ENCODE measurements at regions not wholly inside any gene's neighbourhood (a gene's known extent, or its start where the extent isn't known, plus 50 kb on each side); places are given as distances from the start of the nearest gene placed in this dataset.

- no peak overlapping the region for H3K4me2 ChIP-seq (ENCODE audit: low read depth, low read length)
- H3K79me2 ChIP-seq (ENCODE audit: insufficient read depth, low read length) = no peaks in the 10 kb centered on the region
- no peak overlapping the region for H3K4me3 ChIP-seq (replicated peaks in 1 of 3; ENCODE audit: insufficient read depth in 1 of 3, low read depth in 2 of 3, low read length in 3 of 3)
- H4K20me1 ChIP-seq (ENCODE audit: insufficient read depth, low read length) = no peaks in the 10 kb centered on the region
- BruUV-seq (replicated peaks) = no TSS peak
- H3K36me3 ChIP-seq (replicated peaks in 1 of 2; ENCODE audit: control insufficient read depth in 1 of 2, insufficient read depth in 2 of 2, low read length in 2 of 2) = no peaks in the 10 kb centered on the region
- FAIRE-seq (no peak), ATAC-seq (no peak), DNase-seq (ENCODE audit: low spot score) (no peak)
- H3K27me3 ChIP-seq (ENCODE audit: control insufficient read depth in 1 of 2, insufficient read depth in 2 of 2, low read length in 2 of 2) = no peaks in the 10 kb centered on the region
- intact Hi-C loops (cut with micrococcal nuclease; ENCODE audit: unreplicated experiment) = no loop called here
- in situ Hi-C loops (cut with HindIII; ENCODE audit: extremely low pct_ligation_motif_present, low pct_unique_long_range_greater_than_20kb) = no loop called here
- ChIA-PET CTCF (ENCODE audit: low intra/inter-chr PET ratio, low total read pairs) (no interaction called here), POLR2A (no interaction called here)
- H3K4me1 ChIP-seq (ENCODE audit: insufficient read depth, low read length) = no peaks in the 10 kb centered on the region
- H2AFZ ChIP-seq (ENCODE audit: low read length) = no peak overlapping the region
- TF ChIP-seq CBFB (CRISPR knock-in tag; IDR thresholded peaks at IDR 0.05) (no peak), MBD4 (IDR thresholded peaks at IDR 0.05; ENCODE audit: borderline replicate concordance, low read length) (no peak), ZIK1 (CRISPR knock-in tag; IDR thresholded peaks at IDR 0.05; ENCODE audit: borderline replicate concordance, low read depth) (no peak), AGO1 (IDR thresholded peaks at IDR 0.05; ENCODE audit: low read depth, low read length, poor library complexity, severe bottlenecking) (no peak), SSRP1 (CRISPR knock-in tag; IDR thresholded peaks at IDR 0.05) (no peak), BRF2 (CRISPR knock-in tag; IDR thresholded peaks at IDR 0.05) (no peak), CHCHD3 (CRISPR knock-in tag; IDR thresholded peaks at IDR 0.05) (no peak), ZNF570 (CRISPR knock-in tag; IDR thresholded peaks at IDR 0.05; ENCODE audit: borderline replicate concordance) (no peak)
- WGBS (ENCODE audit: low lambda C conversion rate) = 10% methylated on average over 10 of the region's 10 CpGs
- no peak overlapping the region for H3K27ac ChIP-seq (ENCODE audit: extremely low read length, insufficient read depth, low read length)
- H3K9ac ChIP-seq (ENCODE audit: insufficient read depth, low read depth, low read length) = no peak overlapping the region
- peaks cover 87% of the 10 kb centered on the region for H3K9me3 ChIP-seq (ENCODE audit: low read length)
These were observed 759.3 kb downstream of the BCL11B start for GRCh38 chr14:98512501-98513251.

Measured in HepG2 (cell line).